Transverse colon (tissue), 4 donors: ENCODE measurements at regions not wholly inside any gene's neighbourhood (a gene's known extent, or its start where the extent isn't known, plus 50 kb on each side); places are given as distances from the start of the nearest gene placed in this dataset.
A peak's percentile ranks its signal among the peaks of the same experiment; 100 is the strongest.

ENCODE experiments used
- DNase-seq: peaks from one replicate; pipeline ENCODE4 v3.0.0-alpha.2; 2019
- H3K27ac ChIP-seq, 4 donors: fragments of 200-600 bp; sonication (generic); 2 replicates each; pipeline ENCODE4 v1.5.1; 2016 to 2018; ENCODE audit warnings: inconsistent platforms in 4 of 4
- H3K27me3 ChIP-seq: fragments of 200-600 bp; sonication (generic); 2 replicates; pipeline ENCODE4 v1.5.1; 2017; ENCODE audit warnings: inconsistent platforms
- H3K36me3 ChIP-seq, 4 donors: fragments of 200-600 bp; sonication (generic); 2 replicates each; pipeline ENCODE4 v1.5.1; 2017 to 2019; ENCODE audit warnings: inconsistent platforms in 4 of 4
- H3K4me1 ChIP-seq, 4 donors: fragments of 200-600 bp; sonication (generic); 2 replicates each; pipeline ENCODE4 v1.5.1; 2017 to 2020; ENCODE audit warnings: inconsistent platforms in 4 of 4
- H3K4me3 ChIP-seq, 4 donors: fragments of 200-600 bp; sonication (generic); 1 replicate in 1 of 4; 2 replicates in 3 of 4; pipeline versions ENCODE4 v1.5.1 to v1.6.1; 2017 to 2019; ENCODE audit warnings: inconsistent platforms in 4 of 4
- H3K9me3 ChIP-seq, 2 donors: fragments of 200-600 bp; sonication (generic); 2 replicates each; pipeline ENCODE4 v1.5.1; 2017 to 2019; ENCODE audit warnings: inconsistent platforms in 2 of 2
- EP300 ChIP-seq: sonication (generic); formaldehyde crosslinking; IDR thresholded peaks from one replicate; pipeline ENCODE4 v1.6.1; 2017; ENCODE audit warnings: antibody characterized with exemption, low read depth
- POLR2A ChIP-seq: fragments of 450-650 bp; IDR thresholded peaks from one replicate; pipeline ENCODE4 v1.6.1; 2016; ENCODE audit warnings: antibody characterized with exemption, mild to moderate bottlenecking, moderate library complexity
- POLR2AphosphoS5 ChIP-seq, 3 donors: sonication (generic); formaldehyde crosslinking; IDR thresholded peaks; one replicate each; pipeline ENCODE4 v1.6.1; 2016; ENCODE audit warnings: antibody characterized with exemption in 3 of 3
- WGBS, 2 donors: methylation state at CpG; one replicate each; pipeline ENCODE4 v1.1.5; 2018; ENCODE audit warnings: low coverage in 1 of 2; 5-methylcytosine and 5-hydroxymethylcytosine counted together
- in situ Hi-C, 4 donors: fragments of 200-750 bp; cut with MboI; loops; one replicate each; pipeline versions ENCODE4 v1.15.0 to v1.15.1; 2017; ENCODE audit warnings: low sequenced_read_pairs in 3 of 4, low pct_ligation_motif_present in 1 of 4, low pct_unique_long_range_greater_than_20kb in 1 of 4
- intact Hi-C: fragments of 100-400 bp; cut with DNase I; formaldehyde crosslinking; loops from one replicate; pipeline ENCODE4 v1.15.1; 2023; ENCODE audit warnings: low total_unique reads
- TF ChIP-seq, protein P1 (sequence below), 5 experiments: fragments of 200-600 bp in 3 of 5; fragments of 450-650 bp in 2 of 5; sonication (generic) in 3 of 5; IDR thresholded peaks; 1 replicate in 2 of 5; 2 replicates in 3 of 5; pipeline ENCODE4 v1.5.1; 2016 to 2017; ENCODE audit warnings: antibody characterized with exemption in 5 of 5, inconsistent platforms in 3 of 5, mild to moderate bottlenecking in 2 of 5, moderate library complexity in 1 of 5

- Histone ChIP-seq H3K4me3 (no peak overlapping the region), H3K4me1 (no peaks in the 10 kb centered on the region), H3K9me3 (no peaks in the 10 kb centered on the region), H3K36me3 (no peaks in the 10 kb centered on the region), H3K27ac (no peak overlapping the region), H3K27me3 (no peaks in the 10 kb centered on the region)
- 90 to 100% methylated on average over 2 of the region's 2 CpGs for WGBS, 2 donors
- intact Hi-C loops: loop anchor here (10.0 kb wide), 1 partner anchor 549 kb away; no protein-coding TSS in a partner anchor
- in situ Hi-C loops: loop anchor here in 2 of 4 donors (25.0 kb wide), 1 partner anchor 556 kb away; no protein-coding TSS in a partner anchor
- no peak for TF ChIP-seq POLR2A
- TF ChIP-seq, protein P1, sequence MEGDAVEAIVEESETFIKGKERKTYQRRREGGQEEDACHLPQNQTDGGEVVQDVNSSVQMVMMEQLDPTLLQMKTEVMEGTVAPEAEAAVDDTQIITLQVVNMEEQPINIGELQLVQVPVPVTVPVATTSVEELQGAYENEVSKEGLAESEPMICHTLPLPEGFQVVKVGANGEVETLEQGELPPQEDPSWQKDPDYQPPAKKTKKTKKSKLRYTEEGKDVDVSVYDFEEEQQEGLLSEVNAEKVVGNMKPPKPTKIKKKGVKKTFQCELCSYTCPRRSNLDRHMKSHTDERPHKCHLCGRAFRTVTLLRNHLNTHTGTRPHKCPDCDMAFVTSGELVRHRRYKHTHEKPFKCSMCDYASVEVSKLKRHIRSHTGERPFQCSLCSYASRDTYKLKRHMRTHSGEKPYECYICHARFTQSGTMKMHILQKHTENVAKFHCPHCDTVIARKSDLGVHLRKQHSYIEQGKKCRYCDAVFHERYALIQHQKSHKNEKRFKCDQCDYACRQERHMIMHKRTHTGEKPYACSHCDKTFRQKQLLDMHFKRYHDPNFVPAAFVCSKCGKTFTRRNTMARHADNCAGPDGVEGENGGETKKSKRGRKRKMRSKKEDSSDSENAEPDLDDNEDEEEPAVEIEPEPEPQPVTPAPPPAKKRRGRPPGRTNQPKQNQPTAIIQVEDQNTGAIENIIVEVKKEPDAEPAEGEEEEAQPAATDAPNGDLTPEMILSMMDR (IDR thresholded peaks at IDR 0.05): no peak
- TF ChIP-seq EP300: no peak
- TF ChIP-seq POLR2AphosphoS5 (IDR thresholded peaks at IDR 0.05): no peak
- no peak for DNase-seq
These were observed 171.1 kb upstream of the MC4R start for GRCh38 chr18:60543646-60544045.

- H3K9me3 ChIP-seq: no peaks in the 10 kb centered on the region
- no peaks in the 10 kb centered on the region for H3K36me3 ChIP-seq
- 1 to 3% methylated on average over 2 of the region's 2 CpGs for WGBS, 2 donors
- no peaks in the 10 kb centered on the region for H3K27me3 ChIP-seq
- intact Hi-C loops (loop anchor here (10.0 kb wide), 1 partner anchor 555 kb away; no protein-coding TSS in a partner anchor), in situ Hi-C loops (loop anchor here in 2 of 4 donors (25.0 kb wide), 1 partner anchor 562 kb away; no protein-coding TSS in a partner anchor)
- no peak for DNase-seq
- TF ChIP-seq EP300 (no peak), POLR2A (no peak), POLR2AphosphoS5 (IDR thresholded peaks at IDR 0.05) (no peak)
- TF ChIP-seq, protein P1 (IDR thresholded peaks at IDR 0.05): peak; percentile 56 to 70 (median 62)
- no peak overlapping the region for H3K4me3 ChIP-seq
- no peaks in the 10 kb centered on the region for H3K4me1 ChIP-seq
- no peak overlapping the region for H3K27ac ChIP-seq
These were observed 176.9 kb upstream of the MC4R start for GRCh38 chr18:60549338-60549960.

DNA sequence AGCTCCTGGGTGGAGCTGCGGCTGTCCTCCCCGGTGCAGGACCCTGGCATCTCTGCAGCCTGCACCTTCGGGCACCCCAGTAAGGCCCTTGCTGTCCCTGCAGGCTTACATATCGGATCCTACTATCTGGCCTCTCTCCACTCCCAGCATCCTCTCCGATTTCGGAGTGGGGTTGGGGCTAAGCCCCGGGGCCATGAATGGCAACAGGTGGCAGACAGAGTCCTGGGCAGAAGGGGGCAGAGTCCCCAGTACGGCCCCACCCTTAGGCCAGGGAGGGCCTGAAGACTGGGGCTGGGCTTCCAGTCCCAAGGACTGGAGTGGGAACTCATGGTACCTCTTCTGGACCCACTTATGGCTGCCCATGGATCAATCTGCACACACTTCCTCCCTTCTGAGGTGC lies 180.4 kb upstream of the MC4R start:
- 67 to 86% methylated on average over 3 to 8 of the region's 8 CpGs for WGBS, 2 donors
- no peaks in the 10 kb centered on the region for H3K9me3 ChIP-seq
- in situ Hi-C loops: loop anchor here in 3 of 4 donors (10.0 to 25.0 kb wide), 3 partner anchors 568 to 718 kb away; no protein-coding TSS in a partner anchor
- TF ChIP-seq POLR2AphosphoS5 (IDR thresholded peaks at IDR 0.05) (no peak), POLR2A (no peak), EP300 (no peak)
- TF ChIP-seq, protein P1 (IDR thresholded peaks at IDR 0.05): no peak
- H3K4me3 ChIP-seq: no peak overlapping the region
- no peaks in the 10 kb centered on the region for H3K36me3 ChIP-seq
- intact Hi-C loops: no loop called here
- no peak for DNase-seq
- H3K4me1 ChIP-seq: no peaks in the 10 kb centered on the region
- H3K27ac ChIP-seq: no peak overlapping the region
- H3K27me3 ChIP-seq: no peaks in the 10 kb centered on the region

DNA sequence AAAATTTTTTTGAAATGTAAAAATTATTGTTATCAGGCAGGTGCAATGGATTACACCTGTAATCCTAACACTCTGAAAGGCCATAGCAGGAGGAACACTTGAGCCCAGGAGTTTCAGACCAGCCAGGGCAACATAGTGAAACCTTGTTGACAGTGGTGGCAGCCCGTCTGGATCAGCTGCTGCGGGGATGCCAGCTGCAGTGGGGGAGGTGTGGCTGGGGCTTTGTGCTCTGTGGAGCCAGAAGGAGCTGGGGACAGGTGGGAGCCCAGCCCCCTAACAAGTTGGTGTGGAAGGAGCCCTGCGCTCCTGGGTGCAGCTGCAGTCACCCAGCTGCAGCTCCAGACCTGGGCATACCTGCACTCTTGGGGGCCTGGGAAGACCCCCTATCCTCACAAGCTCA lies 182.4 kb upstream of the MC4R start:
- Histone ChIP-seq H3K9me3 (no peaks in the 10 kb centered on the region), H3K4me3 (no peak overlapping the region), H3K36me3 (no peaks in the 10 kb centered on the region), H3K27ac (no peak overlapping the region), H3K27me3 (no peaks in the 10 kb centered on the region), H3K4me1 (no peaks in the 10 kb centered on the region)
- TF ChIP-seq, protein P1 (IDR thresholded peaks at IDR 0.05): no peak
- no peak for TF ChIP-seq POLR2A
- TF ChIP-seq EP300: no peak
- TF ChIP-seq POLR2AphosphoS5 (IDR thresholded peaks at IDR 0.05): no peak
- in situ Hi-C loops: loop anchor here in 3 of 4 donors (10.0 to 25.0 kb wide), 3 partner anchors 570 to 720 kb away; no protein-coding TSS in a partner anchor
- DNase-seq: no peak
- 0 to 77% methylated on average over 1 to 3 of the region's 3 CpGs for WGBS, 2 donors
- intact Hi-C loops: no loop called here
